Gastrocnemius medialis (tissue), 4 donors: ENCODE measurements at regions not wholly inside any gene's neighbourhood (a gene's known extent, or its start where the extent isn't known, plus 50 kb on each side); places are given as distances from the start of the nearest gene placed in this dataset.

Source experiments
- ATAC-seq, 2 donors: fragments of 150-250 bp; one replicate each; pipeline ENCODE4 v1.9.1; 2016
- DNase-seq, 2 donors: peaks; one replicate each; pipeline ENCODE4 v3.0.0-alpha.2; 2019
- H3K27ac ChIP-seq, 4 donors: fragments of 200-600 bp; sonication (generic); 1 replicate in 1 of 4; 2 replicates in 3 of 4; pipeline ENCODE4 v1.5.1; 2016 to 2018; ENCODE audit warnings: mild to moderate bottlenecking in 2 of 4, moderate library complexity in 1 of 4
- H3K27me3 ChIP-seq, 3 donors: fragments of 200-600 bp; sonication (generic) in 2 of 3; 1 replicate in 1 of 3; 2 replicates in 2 of 3; pipeline versions ENCODE4 v1.5.1 to v1.6.0; 2016 to 2019; ENCODE audit warnings: mild to moderate bottlenecking in 1 of 3, moderate library complexity in 1 of 3
- H3K36me3 ChIP-seq, 2 donors: fragments of 200-600 bp; sonication (generic) in 1 of 2; one replicate each; pipeline ENCODE4 v1.5.1; 2017 to 2018
- H3K4me1 ChIP-seq, 2 donors: fragments of 200-600 bp; sonication (generic) in 1 of 2; one replicate each; pipeline ENCODE4 v1.5.1; 2016 to 2017; ENCODE audit warnings: mild to moderate bottlenecking in 2 of 2
- H3K4me3 ChIP-seq, 4 donors: fragments of 200-600 bp; sonication (generic) in 3 of 4; 1 replicate in 1 of 4; 2 replicates in 3 of 4; pipeline ENCODE4 v1.5.1; 2016 to 2019; ENCODE audit warnings: mild to moderate bottlenecking in 2 of 4
- H3K9me3 ChIP-seq, 3 donors: fragments of 200-600 bp; sonication (generic) in 2 of 3; 1 replicate in 1 of 3; 2 replicates in 2 of 3; pipeline ENCODE4 v1.5.1; 2016 to 2019
- POLR2A ChIP-seq, 2 donors: fragments of 450-650 bp; IDR thresholded peaks; one replicate each; pipeline ENCODE4 v1.6.1; 2017; ENCODE audit warnings: antibody characterized with exemption in 2 of 2, mild to moderate bottlenecking in 2 of 2, moderate library complexity in 2 of 2
- in situ Hi-C, 4 donors: fragments of 200-750 bp; cut with MboI; loops; one replicate each; pipeline versions ENCODE4 v1.15.0 to v1.8.0; 2017; ENCODE audit warnings: low sequenced_read_pairs in 4 of 4
- intact Hi-C: fragments of 100-400 bp; cut with DNase I; formaldehyde crosslinking; loops from one replicate; pipeline ENCODE4 v1.15.1; 2023; ENCODE audit warnings: low total_unique reads
- TF ChIP-seq, protein P1 (sequence below), 5 experiments: fragments of 450-650 bp in 3 of 5; fragments of 200-600 bp in 2 of 5; sonication (generic) in 2 of 5; IDR thresholded peaks in 4 of 5; conservative IDR thresholded peaks in 1 of 5; 1 replicate in 4 of 5; 2 replicates in 1 of 5; pipeline ENCODE4 v1.5.1; 2016 to 2019; ENCODE audit warnings: antibody characterized with exemption in 5 of 5, mild to moderate bottlenecking in 3 of 5, moderate library complexity in 3 of 5

- peaks cover 0 to 17% of the 10 kb centered on the region in 2 donors for H3K4me1 ChIP-seq
- no peaks in the 10 kb centered on the region for H3K27me3 ChIP-seq
- no peaks in the 10 kb centered on the region for H3K9me3 ChIP-seq
- no peak overlapping the region for H3K4me3 ChIP-seq
- intact Hi-C loops (no loop called here), in situ Hi-C loops (no loop called here)
- H3K36me3 ChIP-seq, result no peaks in the 10 kb centered on the region
- peak overlapping the region in 1 of 4 donors; percentile 30 for H3K27ac ChIP-seq
- DNase-seq (no peak), ATAC-seq (peak in 1 of 2 donors; percentile 14)
- no peak for TF ChIP-seq POLR2A (IDR thresholded peaks at IDR 0.05)
- TF ChIP-seq, protein P1, sequence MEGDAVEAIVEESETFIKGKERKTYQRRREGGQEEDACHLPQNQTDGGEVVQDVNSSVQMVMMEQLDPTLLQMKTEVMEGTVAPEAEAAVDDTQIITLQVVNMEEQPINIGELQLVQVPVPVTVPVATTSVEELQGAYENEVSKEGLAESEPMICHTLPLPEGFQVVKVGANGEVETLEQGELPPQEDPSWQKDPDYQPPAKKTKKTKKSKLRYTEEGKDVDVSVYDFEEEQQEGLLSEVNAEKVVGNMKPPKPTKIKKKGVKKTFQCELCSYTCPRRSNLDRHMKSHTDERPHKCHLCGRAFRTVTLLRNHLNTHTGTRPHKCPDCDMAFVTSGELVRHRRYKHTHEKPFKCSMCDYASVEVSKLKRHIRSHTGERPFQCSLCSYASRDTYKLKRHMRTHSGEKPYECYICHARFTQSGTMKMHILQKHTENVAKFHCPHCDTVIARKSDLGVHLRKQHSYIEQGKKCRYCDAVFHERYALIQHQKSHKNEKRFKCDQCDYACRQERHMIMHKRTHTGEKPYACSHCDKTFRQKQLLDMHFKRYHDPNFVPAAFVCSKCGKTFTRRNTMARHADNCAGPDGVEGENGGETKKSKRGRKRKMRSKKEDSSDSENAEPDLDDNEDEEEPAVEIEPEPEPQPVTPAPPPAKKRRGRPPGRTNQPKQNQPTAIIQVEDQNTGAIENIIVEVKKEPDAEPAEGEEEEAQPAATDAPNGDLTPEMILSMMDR (IDR thresholded peaks at IDR 0.05 in 4 of 5, conservative IDR thresholded peaks at IDR 0.05 in 1 of 5), result no peak
Observed at GRCh38 chr4:23348789-23349498, 540.9 kb downstream of the PPARGC1A start.

DNA sequence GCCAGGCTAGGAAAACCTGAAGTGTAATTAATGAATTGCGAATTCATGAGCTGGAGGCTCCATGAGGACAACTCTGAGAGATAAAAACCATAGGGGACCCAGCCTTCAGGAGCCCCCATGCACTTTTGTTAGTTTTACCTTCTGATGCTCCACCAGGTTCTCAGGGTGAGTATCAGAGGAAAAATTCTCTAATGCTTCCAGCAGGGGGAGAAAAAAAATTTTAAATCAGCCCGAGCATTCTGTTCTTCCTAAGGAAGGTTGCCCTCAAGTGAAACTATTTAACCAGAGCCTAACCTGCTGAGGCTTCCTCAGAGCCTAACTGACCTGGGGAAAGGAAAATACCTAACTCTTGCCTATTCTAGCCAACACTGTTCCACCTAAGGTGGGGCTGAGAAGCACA, 552.6 kb downstream of the PPARGC1A start:
- DNase-seq, result no peak
- TF ChIP-seq, protein P1 (IDR thresholded peaks at IDR 0.05 in 4 of 5, conservative IDR thresholded peaks at IDR 0.05 in 1 of 5), result peak in 2 of 5 experiments; percentile 14 to 20
- TF ChIP-seq POLR2A (IDR thresholded peaks at IDR 0.05), result no peak

GRCh38 chr4:23333946-23334878, 555.6 kb downstream of the PPARGC1A start:
- intact Hi-C loops (loop anchor here (5.0 kb wide), 1 partner anchor 42 kb away; no protein-coding TSS in a partner anchor), in situ Hi-C loops (no loop called here)
- TF ChIP-seq, protein P1 (IDR thresholded peaks at IDR 0.05 in 4 of 5, conservative IDR thresholded peaks at IDR 0.05 in 1 of 5), result peak in 1 of 5 experiments; percentile 28
- TF ChIP-seq POLR2A (IDR thresholded peaks at IDR 0.05), result no peak
- H3K9me3 ChIP-seq, result no peaks in the 10 kb centered on the region
- peak overlapping the region in 3 of 4 donors; percentile 10 to 19 (median 11) for H3K4me3 ChIP-seq
- ATAC-seq (peak; percentile 92 to 93), DNase-seq (peak in 1 of 2 donors; percentile 13)
- H3K27me3 ChIP-seq, result no peaks in the 10 kb centered on the region
- peaks cover 7 to 24% of the 10 kb centered on the region in 2 donors for H3K4me1 ChIP-seq
- peak overlapping the region; percentile 66 to 75 (median 74) for H3K27ac ChIP-seq
- H3K36me3 ChIP-seq, result no peaks in the 10 kb centered on the region

More for the DNA sequence above, 552.6 kb downstream of the PPARGC1A start:
- intact Hi-C loops, result no loop called here
- ATAC-seq, result peak in 1 of 2 donors; percentile 35
- no peaks in the 10 kb centered on the region for H3K36me3 ChIP-seq
- H3K4me1 ChIP-seq, result peaks cover 7 to 20% of the 10 kb centered on the region in 2 donors
- peak overlapping the region in 1 of 4 donors; percentile 34 for H3K27ac ChIP-seq
- H3K4me3 ChIP-seq, result no peak overlapping the region
- no peaks in the 10 kb centered on the region for H3K27me3 ChIP-seq
- in situ Hi-C loops, result no loop called here
- H3K9me3 ChIP-seq, result no peaks in the 10 kb centered on the region

DNA sequence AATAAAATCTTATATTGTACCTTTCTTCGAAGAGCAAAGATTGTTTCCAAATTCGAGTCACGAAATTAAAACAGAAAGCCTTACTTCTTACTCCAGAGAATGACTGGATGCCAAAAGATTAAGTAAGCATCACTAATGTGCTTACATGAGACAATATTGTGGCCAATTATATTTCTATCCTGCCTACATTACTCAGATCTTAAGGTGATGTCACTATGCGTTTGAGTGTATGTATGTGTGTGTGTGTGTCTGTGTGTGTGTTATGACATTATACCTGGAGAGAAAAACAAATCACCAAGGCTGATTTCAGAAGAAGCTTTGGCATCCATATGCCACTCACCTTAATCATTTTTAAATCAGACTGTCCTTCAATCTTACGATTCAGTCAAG, 556.3 kb downstream of the PPARGC1A start:
- H3K4me3 ChIP-seq, result peak overlapping the region in 2 of 4 donors; percentile 11 to 19
- ATAC-seq (peak; percentile 32 to 42), DNase-seq (no peak)
- H3K36me3 ChIP-seq, result no peaks in the 10 kb centered on the region
- H3K27ac ChIP-seq, result peak overlapping the region; percentile 66 to 75 (median 74)
- H3K4me1 ChIP-seq, result peaks cover 7 to 24% of the 10 kb centered on the region in 2 donors
- intact Hi-C loops (loop anchor here (5.0 kb wide), 1 partner anchor 41 kb away; no protein-coding TSS in a partner anchor), in situ Hi-C loops (no loop called here)
- no peaks in the 10 kb centered on the region for H3K27me3 ChIP-seq
- no peaks in the 10 kb centered on the region for H3K9me3 ChIP-seq
- TF ChIP-seq POLR2A (IDR thresholded peaks at IDR 0.05), result no peak
- TF ChIP-seq, protein P1 (IDR thresholded peaks at IDR 0.05 in 4 of 5, conservative IDR thresholded peaks at IDR 0.05 in 1 of 5), result no peak
